Hematopoietic multipotent progenitor cell treated with erythropoietin and hydrocortisone succinate and interleukin-3 and kit ligand, for 6 days (in vitro differentiated cells): ENCODE measurements at regions not wholly inside any gene's neighbourhood (a gene's known extent, or its start where the extent isn't known, plus 50 kb on each side); places are given as distances from the start of the nearest gene placed in this dataset.

ENCODE experiments used
- DNase-seq: peaks from one replicate; pipeline ENCODE4 v3.0.0-alpha.2; 2015

DNA sequence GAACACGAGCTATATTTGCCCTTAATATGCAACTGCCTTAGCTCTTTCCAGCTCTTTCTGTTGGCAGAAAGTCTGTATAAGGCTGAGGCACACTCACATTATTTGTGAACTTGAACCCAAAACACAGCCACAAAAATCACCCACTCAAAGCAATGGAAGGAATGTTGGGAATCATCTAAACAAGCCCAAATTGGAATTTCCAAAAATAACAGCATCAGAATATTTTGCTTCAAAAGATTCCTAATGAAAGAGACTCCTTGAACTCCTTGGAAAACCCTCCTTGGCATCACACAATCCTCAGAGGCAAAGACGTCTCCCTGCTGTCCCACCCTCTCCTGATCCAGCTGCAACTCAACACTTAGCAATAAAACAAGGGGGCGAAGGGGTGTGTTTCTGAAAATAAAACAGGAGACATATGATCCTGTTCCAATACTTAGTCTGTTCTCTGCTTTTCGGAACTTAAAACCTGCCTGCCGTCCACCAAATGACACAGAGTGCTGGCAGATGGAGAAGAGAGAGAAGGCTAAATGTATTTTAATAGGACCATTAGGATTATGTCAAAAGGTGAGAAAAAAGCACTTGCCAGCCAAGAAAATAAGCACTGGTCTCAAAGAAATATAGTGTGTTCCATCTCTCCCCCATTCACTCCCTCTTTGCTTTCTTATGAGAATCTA is 320.7 kb upstream of the JARID2 start:
- DNase-seq, result no peak

DNA sequence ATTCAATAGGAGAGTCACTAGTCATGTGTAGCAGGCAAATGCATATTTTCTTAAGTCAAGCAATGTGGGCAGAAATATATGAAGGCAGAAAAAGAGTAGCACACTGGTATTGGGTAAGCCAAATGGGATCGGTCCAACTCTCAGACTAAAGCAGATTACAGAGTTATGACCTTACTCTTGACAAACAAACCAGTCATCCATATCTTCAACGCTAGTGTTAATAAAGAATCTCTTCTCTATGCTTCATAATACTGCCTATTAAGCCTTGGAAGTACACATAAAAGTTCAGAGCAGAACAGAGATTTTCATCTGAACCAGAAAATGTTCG is 320.2 kb upstream of the JARID2 start:
- DNase-seq, result no peak

DNA sequence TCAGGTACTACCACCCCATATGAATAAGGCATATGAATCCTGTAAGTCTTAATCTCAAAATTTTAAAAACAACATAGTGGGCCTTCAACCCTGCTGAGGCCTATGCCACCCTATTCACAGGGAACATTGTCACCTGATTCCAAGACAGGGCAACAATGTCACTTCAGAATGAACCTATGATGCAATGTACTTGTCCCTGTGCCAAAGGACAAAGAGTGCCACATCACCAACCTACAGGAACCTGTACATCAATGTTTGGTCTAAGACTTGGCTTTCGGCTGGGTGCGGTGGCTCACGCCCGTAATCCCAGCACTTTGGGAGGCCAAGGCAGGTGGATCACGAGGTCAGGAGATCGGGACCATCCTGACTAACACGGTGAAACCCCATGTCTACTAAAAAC is 318.5 kb upstream of the JARID2 start:
- no peak for DNase-seq

- DNase-seq, result no peak
Measured at GRCh38 chr6:14929291-14929690, 316.6 kb upstream of the JARID2 start.

DNA sequence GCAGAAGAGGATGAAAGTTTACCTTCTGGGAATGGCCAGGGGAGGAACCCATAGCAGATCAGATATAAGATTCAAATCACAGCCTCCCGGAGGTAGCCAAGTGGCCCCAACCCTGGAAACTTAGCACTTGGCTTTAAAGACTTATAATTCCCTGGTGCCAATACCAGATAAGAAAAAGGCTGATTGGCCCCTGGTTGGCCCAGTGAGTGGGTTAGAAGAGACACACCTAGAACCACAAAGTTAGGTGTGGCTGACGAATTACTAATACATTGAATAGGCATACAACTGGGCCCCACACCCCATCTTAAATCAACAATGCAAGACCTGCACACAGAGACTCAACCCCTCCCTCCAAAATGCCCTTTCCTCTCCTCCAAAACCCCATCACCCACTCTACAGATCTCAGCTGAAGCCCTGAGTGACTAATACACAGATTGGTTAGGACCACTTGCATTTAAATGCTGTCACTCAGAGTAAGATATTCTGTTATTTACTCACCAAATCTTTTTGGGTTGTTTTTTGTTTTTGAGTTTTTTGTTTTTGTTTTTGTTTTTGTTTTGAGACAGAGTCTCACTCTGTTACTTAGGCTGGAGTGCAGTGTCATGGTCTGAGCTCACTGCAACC is 315.4 kb upstream of the JARID2 start:
- peak; percentile 84 for DNase-seq

DNA sequence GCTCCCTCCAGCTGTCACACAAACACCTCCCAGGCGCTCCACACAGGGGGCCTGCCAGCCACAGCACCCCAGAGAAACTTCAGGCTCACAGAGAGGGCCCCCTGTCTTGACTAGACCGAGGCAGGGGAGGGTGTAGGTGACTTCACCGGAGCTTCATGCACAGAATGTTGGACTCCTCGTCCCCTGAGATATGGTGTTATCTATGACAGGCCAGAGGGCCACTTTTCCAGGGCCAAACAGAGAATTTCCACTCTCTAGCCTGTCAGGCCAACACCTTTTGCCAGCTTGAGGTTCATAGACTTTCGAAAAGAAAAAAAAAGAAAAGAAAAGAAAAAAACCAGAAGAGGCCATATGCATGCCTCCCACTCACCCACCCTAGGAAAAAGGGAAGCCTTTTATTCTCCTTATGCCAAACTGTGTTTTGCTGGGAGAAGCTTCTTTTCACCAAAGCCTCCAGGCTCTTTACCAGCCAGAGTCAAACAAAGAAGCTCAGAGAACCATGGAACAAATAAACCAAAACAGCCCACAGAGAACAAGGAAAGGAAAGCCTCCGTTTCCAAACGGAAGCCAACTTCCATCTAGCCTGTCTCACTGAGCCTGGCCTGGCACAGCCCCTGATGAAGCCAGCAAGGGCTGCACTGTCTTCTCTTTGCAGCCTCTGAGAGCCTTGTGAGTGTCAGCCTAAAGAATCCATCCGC is 313.2 kb upstream of the JARID2 start:
- DNase-seq, result peak; percentile 70

DNA sequence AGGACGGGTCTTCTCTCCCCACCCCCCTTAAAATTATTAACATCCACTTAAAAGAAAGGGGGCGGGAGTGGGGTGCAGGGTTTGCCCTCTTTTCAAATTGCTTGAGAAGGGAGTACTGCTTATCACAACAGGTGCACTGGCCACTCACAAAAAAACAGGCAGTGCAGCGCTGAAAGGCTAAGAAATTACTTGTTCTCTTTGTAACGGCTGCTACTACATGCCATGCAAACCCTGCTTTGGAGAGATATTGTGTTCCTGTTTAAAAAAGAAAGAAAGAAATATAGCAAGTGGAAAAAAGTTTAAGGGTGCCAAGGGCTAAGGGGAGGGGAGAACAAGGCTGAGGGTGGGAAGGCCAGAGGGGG is 312.7 kb upstream of the JARID2 start:
- DNase-seq, result no peak

DNA sequence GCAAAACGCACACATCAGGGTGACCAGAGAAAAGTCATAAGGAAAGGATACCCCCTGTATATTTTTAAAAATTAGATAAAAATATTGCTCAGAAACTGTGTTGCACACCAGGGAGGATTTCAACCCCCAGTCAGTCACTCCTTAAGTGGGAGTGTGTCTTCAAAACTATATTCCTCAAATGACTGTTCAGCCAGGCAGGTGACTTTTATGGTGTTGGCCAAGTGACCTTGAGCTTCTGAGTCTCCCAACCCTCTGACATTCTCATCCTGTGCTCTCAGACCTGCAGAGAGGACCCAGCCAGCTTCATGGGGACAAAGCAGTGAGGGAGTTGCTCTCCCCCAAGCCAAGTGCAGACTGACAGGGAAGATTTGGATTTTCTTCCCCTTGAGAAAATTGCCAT is 311.9 kb upstream of the JARID2 start:
- no peak for DNase-seq

GRCh38 chr6:14934844-14935243 is 311.0 kb upstream of the JARID2 start:
- DNase-seq, result no peak

DNA sequence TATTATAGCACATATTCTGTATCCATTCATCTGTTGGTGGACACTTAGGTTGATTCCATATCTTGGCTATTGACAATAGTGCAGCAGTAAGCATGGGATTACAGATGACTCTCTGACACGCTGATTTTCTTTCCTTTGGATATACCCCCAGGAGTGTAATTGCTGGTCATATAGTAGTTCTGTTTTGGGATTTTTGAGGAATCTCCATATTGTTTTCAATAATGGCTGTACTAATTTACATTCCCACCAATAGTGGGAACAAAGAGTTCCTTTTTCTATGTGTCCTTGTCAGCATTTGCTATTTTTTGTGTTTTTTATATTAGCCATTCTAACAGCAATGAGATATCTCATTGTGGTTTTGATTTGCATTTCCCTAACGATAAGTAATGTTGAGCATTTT is 309.0 kb upstream of the JARID2 start:
- no peak for DNase-seq

DNA sequence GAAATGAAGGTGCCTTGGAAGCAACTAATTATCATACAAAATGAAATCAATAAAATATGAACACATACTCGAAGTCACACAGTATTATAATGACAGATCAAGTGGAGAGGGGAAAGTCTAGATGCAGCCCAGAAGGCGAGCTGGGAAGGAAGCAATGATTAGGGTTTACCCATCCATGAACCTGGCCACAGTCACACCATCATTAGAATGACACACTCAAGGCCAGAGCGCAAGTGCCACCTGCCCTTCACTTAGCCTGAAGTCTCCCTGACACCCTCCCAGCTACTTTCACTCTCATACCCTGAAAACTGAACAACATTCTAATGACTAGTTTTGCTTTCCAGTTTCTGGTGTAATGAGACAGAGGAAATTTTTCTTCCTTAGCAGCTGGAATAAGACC is 302.8 kb upstream of the JARID2 start:
- DNase-seq, result no peak

- no peak for DNase-seq
Measured at GRCh38 chr6:14944593-14944992, 301.3 kb upstream of the JARID2 start.

DNA sequence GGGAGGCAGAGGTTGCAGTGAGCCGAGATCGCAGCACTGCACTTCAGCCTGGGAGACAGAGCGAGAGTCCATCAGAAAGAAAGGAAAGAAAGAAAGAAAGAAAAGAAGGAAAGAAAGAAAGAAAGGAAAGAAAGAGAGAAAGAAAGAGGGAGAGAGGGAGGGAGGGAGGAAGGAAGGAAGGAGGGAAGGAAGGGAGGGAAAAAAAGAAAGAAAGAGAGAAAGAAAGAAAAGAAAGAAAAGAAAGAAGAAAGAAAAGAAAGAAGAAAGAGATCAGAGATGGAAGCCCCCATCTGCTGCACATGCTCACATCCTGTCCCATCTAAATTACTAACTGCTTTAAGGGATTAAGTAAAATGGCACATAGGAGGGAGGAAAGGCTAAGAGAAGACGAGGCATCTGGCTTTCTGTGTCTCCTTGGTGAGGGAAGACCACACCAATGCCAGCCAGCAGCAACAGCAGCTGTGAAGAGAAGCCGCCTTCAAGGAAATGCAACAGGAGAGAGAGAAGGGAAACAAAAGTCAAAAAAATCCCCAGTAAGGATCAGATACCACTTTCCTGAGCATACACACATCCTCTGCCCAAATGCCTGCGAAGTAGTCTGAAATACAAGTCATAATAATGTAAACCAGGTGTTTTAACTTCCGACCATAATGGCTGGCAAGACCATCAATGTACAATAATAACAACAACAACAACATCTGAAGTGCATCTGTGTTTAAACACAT is 300.2 kb upstream of the JARID2 start:
- no peak for DNase-seq

GRCh38 chr6:14946753-14947152 is 299.1 kb upstream of the JARID2 start:
- no peak for DNase-seq

DNA sequence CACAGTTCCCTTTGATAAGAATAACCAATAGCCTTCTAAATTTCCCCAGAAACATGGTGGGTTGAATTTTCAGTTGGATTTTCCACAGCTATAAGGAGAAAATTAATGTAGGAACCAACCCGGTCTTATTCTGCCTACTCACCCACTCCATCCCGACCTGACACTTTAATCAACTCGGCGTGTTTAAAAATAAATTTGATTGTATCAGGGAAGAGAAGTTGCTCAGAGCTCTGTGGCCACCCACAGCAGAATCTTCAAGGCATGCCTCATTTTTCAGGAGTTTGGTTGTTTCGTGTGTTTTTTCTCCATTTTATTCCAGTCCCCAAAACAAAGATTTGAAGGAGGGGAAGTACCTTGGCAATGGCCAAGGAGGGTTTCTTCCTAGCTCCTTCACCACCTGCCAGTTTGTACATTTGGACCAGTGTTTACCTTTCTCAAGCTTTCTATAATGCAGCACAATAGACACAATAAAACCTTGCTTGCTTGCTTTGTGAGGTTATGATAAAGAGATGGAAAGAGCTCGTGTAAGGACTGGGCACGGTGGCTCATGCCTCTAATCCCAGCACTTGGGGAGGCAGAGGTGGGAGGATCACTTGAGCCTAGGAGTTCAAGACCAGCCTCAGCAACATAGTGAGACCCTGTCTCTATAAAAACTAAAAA is 297.2 kb upstream of the JARID2 start:
- DNase-seq, result no peak

- DNase-seq, result peak; percentile 46
Measured at GRCh38 chr6:14950103-14950969, 295.5 kb upstream of the JARID2 start.

DNA sequence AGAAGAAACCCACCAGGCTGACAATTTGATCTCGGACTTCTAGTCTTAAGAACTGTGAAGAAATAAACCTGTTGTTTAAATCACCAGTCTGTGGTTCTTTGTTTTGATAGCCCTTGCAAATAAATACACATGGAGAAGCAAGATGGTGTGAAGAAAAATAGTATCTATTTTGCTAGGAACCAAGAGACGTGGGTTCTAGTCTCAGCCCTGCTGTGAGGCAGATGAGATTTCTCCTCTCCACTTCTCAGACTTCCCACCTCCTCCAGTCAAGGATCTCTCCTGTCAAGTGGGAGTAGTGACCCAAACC is 294.9 kb upstream of the JARID2 start:
- no peak for DNase-seq

DNA sequence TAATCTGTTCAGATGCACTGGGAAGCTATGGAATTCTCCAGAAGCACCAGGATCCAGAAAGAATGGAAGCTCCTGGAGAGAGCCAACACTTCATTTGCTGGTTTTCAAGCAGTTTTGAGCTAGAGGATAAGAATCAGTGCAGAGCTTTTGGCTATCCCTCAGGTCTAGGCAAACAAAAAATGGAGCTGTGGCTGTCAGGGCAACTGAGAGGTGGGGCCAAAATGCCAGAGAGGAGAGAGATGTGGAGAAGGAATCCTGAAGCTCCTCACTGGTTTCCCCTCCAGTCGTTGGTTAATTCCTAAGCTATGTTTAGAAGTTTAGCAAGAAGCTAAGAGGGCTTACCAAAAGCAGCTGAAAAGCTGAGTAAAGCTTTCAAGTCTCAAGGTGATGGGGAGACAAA is 294.2 kb upstream of the JARID2 start:
- no peak for DNase-seq

- no peak for DNase-seq
Measured at GRCh38 chr6:14953836-14954235, 292.0 kb upstream of the JARID2 start.

- DNase-seq, result no peak
Measured at GRCh38 chr6:14957355-14958059, 288.4 kb upstream of the JARID2 start.

GRCh38 chr6:14959324-14959885 is 286.5 kb upstream of the JARID2 start:
- no peak for DNase-seq
